HepG2 (cell line): ENCODE measurements at regions not wholly inside any gene's neighbourhood (a gene's known extent, or its start where the extent isn't known, plus 50 kb on each side); places are given as distances from the start of the nearest gene placed in this dataset.

Experiments
- CEBPB ChIP-seq: IDR thresholded peaks from 2 replicates; pipeline ENCODE4 v1.6.1; 2011; ENCODE audit warnings: low read depth, low read length, improper control_type of control experiment, borderline replicate concordance
- FOXP1 ChIP-seq, 2 experiments: fragments of 450-650 bp in 1 of 2; IDR thresholded peaks; 2 replicates each; pipeline ENCODE4 v1.6.1; 2017 to 2018; ENCODE audit warnings: antibody characterized with exemption in 1 of 2
- GABPB1 ChIP-seq: IDR thresholded peaks from 2 replicates; pipeline ENCODE4 v1.6.1; 2016; ENCODE audit warnings: mild to moderate bottlenecking, missing genetic modification reagents, moderate library complexity, missing compliant biosample characterization
- HNF4A ChIP-seq: sonication (generic); formaldehyde crosslinking; IDR thresholded peaks from 2 replicates; pipeline ENCODE4 v1.4.0; 2020; ENCODE audit warnings: missing genetic modification reagents
- IRF2 ChIP-seq: IDR thresholded peaks from 2 replicates; pipeline ENCODE4 v1.6.1; 2018; ENCODE audit warnings: missing genetic modification reagents, missing compliant biosample characterization
- MIER3 ChIP-seq: IDR thresholded peaks from 2 replicates; pipeline ENCODE4 v1.6.1; 2016; ENCODE audit warnings: missing compliant biosample characterization, borderline replicate concordance
- NR2F1 ChIP-seq, 2 experiments: fragments of 450-650 bp in 1 of 2; formaldehyde crosslinking in 1 of 2; IDR thresholded peaks; 2 replicates each; pipeline versions ENCODE4 v1.5.0 to v1.6.1; 2016 to 2020; ENCODE audit warnings: mild to moderate bottlenecking in 1 of 2, missing compliant biosample characterization in 1 of 2, missing genetic modification reagents in 1 of 2, moderate library complexity in 1 of 2
- RARA ChIP-seq: IDR thresholded peaks from 2 replicates; pipeline ENCODE4 v1.6.1; 2016; ENCODE audit warnings: missing genetic modification reagents, missing compliant biosample characterization
- RFX3 ChIP-seq: IDR thresholded peaks from 2 replicates; pipeline ENCODE4 v1.6.1; 2016; ENCODE audit warnings: missing biosample characterization, missing genetic modification reagents
- RNF2 ChIP-seq: fragments of 450-650 bp; conservative IDR thresholded peaks from 2 replicates; pipeline ENCODE4 v1.6.1; 2016; ENCODE audit warnings: low read depth
- SIX4 ChIP-seq: sonication (generic); formaldehyde crosslinking; IDR thresholded peaks from 2 replicates; pipeline ENCODE4 v1.4.0; 2020; ENCODE audit warnings: missing genetic modification reagents
- TAF1 ChIP-seq: sonication (generic); formaldehyde crosslinking; IDR thresholded peaks from 2 replicates; pipeline ENCODE4 v1.4.0; 2020; ENCODE audit warnings: missing genetic modification reagents
- TARDBP ChIP-seq: sonication (generic); formaldehyde crosslinking; IDR thresholded peaks from 2 replicates; pipeline ENCODE4 v1.8.0; 2022; ENCODE audit warnings: mild to moderate bottlenecking, missing genetic modification reagents
- ZMYM4 ChIP-seq: sonication (generic); formaldehyde crosslinking; IDR thresholded peaks from 2 replicates; pipeline ENCODE4 v1.8.1; 2023; ENCODE audit warnings: mild to moderate bottlenecking, missing genetic modification reagents
- TF ChIP-seq, protein P1 (sequence below): sonication (generic); formaldehyde crosslinking; IDR thresholded peaks from 2 replicates; pipeline ENCODE4 v1.4.0; 2020; ENCODE audit warnings: missing genetic modification reagents
- TF ChIP-seq, protein P2 (sequence below): IDR thresholded peaks from 2 replicates; pipeline ENCODE4 v1.6.1; 2012; ENCODE audit warnings: low read depth, low read length, improper control_type of control experiment
- TF ChIP-seq, protein P3 (sequence below): sonication (generic); IDR thresholded peaks from 2 replicates; pipeline ENCODE4 v1.6.1; 2016; ENCODE audit warnings: low read depth, borderline replicate concordance
- TF ChIP-seq, protein P4 (sequence below): IDR thresholded peaks from 2 replicates; pipeline ENCODE4 v1.6.1; 2016; ENCODE audit warnings: low read depth, missing genetic modification reagents, missing compliant biosample characterization

DNA sequence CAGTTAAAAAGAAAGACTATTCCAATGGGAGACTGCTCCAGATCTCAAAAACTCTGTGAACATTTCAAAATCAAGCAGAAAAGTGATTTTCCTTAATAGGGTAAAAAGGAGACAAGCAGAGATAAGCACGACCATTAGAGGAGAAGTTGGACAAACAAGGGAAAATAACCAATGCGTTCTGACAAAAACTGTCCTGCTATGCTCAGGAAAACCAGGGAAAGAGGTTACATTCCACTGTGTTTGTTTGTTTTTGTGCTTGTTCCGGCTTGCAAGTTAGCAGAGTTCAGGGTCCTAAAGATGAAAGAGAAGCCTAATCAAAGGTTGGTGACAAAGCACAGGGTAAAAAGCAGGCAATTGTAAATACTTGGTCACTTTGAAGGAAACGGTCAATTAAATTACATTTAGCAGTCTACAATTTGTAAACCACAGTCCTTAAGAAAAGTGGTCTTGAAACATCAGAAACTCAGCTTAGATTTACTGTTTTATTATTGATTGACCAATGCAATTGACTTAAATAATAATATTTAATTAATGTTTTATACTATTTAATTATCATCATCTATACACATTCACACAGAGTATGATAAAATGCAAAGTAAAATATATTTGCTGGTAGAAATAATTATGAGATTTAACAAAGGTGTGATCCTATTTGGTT lies 186.2 kb upstream of the CPXCR1 start (continued):
- TF ChIP-seq, protein P1, sequence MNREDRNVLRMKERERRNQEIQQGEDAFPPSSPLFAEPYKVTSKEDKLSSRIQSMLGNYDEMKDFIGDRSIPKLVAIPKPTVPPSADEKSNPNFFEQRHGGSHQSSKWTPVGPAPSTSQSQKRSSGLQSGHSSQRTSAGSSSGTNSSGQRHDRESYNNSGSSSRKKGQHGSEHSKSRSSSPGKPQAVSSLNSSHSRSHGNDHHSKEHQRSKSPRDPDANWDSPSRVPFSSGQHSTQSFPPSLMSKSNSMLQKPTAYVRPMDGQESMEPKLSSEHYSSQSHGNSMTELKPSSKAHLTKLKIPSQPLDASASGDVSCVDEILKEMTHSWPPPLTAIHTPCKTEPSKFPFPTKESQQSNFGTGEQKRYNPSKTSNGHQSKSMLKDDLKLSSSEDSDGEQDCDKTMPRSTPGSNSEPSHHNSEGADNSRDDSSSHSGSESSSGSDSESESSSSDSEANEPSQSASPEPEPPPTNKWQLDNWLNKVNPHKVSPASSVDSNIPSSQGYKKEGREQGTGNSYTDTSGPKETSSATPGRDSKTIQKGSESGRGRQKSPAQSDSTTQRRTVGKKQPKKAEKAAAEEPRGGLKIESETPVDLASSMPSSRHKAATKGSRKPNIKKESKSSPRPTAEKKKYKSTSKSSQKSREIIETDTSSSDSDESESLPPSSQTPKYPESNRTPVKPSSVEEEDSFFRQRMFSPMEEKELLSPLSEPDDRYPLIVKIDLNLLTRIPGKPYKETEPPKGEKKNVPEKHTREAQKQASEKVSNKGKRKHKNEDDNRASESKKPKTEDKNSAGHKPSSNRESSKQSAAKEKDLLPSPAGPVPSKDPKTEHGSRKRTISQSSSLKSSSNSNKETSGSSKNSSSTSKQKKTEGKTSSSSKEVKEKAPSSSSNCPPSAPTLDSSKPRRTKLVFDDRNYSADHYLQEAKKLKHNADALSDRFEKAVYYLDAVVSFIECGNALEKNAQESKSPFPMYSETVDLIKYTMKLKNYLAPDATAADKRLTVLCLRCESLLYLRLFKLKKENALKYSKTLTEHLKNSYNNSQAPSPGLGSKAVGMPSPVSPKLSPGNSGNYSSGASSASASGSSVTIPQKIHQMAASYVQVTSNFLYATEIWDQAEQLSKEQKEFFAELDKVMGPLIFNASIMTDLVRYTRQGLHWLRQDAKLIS = peak; percentile 75; the same call in 1 of the 2 replicates
- TF ChIP-seq RNF2 (no peak), HNF4A (peak; percentile 96), NR2F1 (CRISPR knock-in tag; IDR thresholded peaks at IDR 0.05) (no peak; a peak in 1 of 4 replicates), TARDBP (CRISPR knock-in tag) (peak; percentile 82; the same call in 1 of the 2 replicates), RFX3 (CRISPR knock-in tag) (no peak), RARA (CRISPR knock-in tag) (peak; percentile 94), FOXP1 (IDR thresholded peaks at IDR 0.05) (peak; percentile 76), FOXP1 (CRISPR knock-in tag; IDR thresholded peaks at IDR 0.05) (peak; percentile 92), IRF2 (0 out of 2 replicates have a peak, but pooled peaks have one; percentile 34), SIX4 (0 out of 2 replicates have a peak, but pooled peaks have one; percentile 31), GABPB1 (CRISPR knock-in tag) (peak; percentile 30; the same call in 1 of the 2 replicates), MIER3 (CRISPR knock-in tag) (peak; percentile 54; the same call in 1 of the 2 replicates), TAF1 (CRISPR knock-in tag) (no peak), CEBPB (no peak), ZMYM4 (CRISPR knock-in tag) (peak; percentile 80)
- TF ChIP-seq, protein P2, sequence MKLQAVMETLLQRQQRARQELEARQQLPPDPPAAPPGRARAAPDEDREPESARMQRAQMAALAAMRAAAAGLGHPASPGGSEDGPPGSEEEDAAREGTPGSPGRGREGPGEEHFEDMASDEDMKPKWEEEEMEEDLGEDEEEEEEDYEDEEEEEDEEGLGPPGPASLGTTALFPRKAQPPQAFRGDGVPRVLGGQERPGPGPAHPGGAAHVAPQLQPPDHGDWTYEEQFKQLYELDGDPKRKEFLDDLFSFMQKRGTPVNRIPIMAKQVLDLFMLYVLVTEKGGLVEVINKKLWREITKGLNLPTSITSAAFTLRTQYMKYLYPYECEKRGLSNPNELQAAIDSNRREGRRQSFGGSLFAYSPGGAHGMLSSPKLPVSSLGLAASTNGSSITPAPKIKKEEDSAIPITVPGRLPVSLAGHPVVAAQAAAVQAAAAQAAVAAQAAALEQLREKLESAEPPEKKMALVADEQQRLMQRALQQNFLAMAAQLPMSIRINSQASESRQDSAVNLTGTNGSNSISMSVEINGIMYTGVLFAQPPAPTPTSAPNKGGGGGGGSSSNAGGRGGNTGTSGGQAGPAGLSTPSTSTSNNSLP = peak; percentile 36; the same call in 1 of the 2 replicates
- TF ChIP-seq, protein P3, sequence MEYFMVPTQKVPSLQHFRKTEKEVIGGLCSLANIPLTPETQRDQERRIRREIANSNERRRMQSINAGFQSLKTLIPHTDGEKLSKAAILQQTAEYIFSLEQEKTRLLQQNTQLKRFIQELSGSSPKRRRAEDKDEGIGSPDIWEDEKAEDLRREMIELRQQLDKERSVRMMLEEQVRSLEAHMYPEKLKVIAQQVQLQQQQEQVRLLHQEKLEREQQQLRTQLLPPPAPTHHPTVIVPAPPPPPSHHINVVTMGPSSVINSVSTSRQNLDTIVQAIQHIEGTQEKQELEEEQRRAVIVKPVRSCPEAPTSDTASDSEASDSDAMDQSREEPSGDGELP = 0 out of 2 replicates have a peak, but pooled peaks have one; percentile 13
- TF ChIP-seq, protein P4, sequence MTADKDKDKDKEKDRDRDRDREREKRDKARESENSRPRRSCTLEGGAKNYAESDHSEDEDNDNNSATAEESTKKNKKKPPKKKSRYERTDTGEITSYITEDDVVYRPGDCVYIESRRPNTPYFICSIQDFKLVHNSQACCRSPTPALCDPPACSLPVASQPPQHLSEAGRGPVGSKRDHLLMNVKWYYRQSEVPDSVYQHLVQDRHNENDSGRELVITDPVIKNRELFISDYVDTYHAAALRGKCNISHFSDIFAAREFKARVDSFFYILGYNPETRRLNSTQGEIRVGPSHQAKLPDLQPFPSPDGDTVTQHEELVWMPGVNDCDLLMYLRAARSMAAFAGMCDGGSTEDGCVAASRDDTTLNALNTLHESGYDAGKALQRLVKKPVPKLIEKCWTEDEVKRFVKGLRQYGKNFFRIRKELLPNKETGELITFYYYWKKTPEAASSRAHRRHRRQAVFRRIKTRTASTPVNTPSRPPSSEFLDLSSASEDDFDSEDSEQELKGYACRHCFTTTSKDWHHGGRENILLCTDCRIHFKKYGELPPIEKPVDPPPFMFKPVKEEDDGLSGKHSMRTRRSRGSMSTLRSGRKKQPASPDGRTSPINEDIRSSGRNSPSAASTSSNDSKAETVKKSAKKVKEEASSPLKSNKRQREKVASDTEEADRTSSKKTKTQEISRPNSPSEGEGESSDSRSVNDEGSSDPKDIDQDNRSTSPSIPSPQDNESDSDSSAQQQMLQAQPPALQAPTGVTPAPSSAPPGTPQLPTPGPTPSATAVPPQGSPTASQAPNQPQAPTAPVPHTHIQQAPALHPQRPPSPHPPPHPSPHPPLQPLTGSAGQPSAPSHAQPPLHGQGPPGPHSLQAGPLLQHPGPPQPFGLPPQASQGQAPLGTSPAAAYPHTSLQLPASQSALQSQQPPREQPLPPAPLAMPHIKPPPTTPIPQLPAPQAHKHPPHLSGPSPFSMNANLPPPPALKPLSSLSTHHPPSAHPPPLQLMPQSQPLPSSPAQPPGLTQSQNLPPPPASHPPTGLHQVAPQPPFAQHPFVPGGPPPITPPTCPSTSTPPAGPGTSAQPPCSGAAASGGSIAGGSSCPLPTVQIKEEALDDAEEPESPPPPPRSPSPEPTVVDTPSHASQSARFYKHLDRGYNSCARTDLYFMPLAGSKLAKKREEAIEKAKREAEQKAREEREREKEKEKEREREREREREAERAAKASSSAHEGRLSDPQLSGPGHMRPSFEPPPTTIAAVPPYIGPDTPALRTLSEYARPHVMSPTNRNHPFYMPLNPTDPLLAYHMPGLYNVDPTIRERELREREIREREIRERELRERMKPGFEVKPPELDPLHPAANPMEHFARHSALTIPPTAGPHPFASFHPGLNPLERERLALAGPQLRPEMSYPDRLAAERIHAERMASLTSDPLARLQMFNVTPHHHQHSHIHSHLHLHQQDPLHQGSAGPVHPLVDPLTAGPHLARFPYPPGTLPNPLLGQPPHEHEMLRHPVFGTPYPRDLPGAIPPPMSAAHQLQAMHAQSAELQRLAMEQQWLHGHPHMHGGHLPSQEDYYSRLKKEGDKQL (CRISPR knock-in tag) = peak; percentile 72
